HG03139 (cell line): ENCODE measurements at regions not wholly inside any gene's neighbourhood (a gene's known extent, or its start where the extent isn't known, plus 50 kb on each side); places are given as distances from the start of the nearest gene placed in this dataset.

Experiments used
- ATAC-seq: cut with Tn5 transposase; IDR thresholded peaks from one replicate; pipeline ENCODE4 v1.9.1; 2021; ENCODE audit not compliant: unreplicated experiment

- no peak for ATAC-seq
These were observed 360.1 kb downstream of the TNS3 start for GRCh38 chr7:47221826-47222225.

DNA sequence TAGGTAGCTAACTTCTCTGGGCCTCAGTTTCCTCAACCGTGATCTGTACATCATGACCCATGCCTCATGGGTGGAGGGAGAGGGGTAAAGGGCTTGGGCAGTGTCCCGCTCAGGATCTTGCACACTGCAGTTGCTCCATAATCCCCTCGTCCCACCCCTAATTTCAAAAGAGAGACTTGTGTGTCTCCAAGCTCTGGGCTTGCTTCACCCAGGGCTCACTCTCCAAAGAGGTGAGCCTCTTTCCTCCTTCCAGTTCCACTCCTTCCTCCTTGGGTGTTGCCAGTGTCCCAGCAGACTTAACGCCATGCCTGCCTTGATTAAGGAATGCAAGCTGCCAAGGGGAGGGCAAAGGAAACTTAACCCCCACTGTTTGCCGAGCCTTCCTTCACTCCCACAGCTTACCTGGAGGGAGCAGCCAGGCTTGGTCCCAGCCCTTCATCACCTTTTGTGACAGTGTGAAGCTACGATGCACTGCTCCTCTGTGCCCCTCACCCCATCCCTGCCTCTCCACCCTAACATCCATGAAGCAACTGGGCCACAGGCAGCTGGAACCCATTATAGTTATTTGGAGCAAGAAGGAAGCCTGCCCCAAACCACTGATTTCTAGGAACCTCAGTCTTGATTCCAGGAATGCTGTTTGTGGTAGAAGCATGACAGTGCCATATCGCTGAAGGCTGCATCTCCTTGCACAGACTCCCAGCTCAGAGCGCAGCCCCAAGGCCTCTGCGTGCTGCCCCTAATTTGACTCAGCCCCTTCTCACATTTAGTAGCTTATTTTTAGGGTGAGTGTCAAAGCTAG is 363.3 kb downstream of the TNS3 start:
- ATAC-seq, result no peak

DNA sequence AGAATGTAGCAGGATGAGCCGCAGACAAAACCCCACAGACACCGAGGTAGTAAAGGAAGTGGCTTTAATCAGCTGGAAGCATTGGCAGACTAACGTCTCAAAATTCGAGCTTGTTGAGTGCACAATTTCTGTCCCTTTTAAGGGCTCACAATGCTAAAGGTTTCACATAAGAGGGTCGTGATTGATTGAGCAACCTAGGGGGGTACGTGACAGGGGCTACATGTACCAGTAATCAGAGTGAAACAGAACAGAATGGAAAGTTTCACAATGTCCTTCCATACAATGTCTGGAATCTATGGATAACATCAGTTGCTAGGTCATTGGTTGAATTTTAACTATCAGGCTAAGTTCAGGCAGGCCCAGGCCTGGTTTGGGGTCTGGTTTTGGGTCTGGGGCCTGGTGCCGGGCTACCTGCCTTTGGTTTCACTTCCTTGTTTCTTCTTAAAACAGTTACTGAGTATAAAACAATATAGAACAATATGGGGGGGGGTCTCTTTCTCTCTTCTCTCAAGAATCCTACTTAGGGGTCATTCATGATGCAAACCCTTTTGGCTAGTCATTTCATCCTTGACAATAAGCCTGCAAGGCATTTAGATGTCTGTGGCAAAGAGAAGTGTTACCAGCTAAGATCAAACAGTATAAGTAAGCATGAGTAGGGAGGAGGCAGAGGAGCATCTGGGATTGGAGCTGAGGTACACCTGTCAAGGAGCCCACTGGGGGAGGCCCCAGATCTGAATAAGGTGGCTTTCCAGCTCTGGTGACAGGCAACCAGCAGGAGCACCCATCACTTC is 364.1 kb downstream of the TNS3 start:
- no peak for ATAC-seq

DNA sequence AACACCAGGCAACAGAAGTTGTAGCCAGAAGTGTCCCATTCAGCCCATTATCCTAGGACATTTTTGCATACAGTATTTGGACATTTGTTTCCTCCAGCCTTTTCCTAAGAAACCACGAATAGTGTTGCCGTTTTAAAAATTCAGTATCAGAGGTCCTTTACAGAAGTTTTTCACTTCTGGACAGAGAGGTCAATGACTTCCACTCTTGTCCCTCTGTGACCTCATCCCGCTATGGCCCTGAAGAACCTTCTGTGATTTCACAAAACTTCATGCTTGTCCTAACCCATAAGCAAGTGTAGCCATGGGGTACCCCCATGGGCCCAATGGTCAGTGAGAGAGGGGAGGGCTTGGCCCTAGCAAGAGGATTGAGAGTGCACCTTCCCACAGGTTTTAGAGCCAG is 364.8 kb downstream of the TNS3 start:
- ATAC-seq, result no peak

DNA sequence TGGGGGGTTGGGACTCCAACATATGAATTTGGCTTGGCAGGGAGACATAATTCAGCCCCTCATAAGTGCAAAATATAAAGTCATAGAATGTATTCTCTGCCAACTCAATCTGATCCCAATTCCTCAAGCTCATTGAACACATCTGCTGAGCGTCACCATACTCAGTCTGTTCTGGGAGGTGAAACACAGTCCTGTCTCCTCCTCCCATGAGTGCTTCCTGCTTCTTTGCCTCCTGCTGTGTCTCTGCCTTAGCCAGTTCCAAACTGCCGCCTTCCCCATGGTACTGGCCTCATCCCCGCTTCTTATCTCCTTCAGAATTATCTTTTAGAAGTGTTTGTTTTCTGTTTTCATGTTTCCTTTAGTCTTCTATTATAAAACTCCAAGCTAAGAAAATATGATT is 365.5 kb downstream of the TNS3 start:
- ATAC-seq, result no peak

DNA sequence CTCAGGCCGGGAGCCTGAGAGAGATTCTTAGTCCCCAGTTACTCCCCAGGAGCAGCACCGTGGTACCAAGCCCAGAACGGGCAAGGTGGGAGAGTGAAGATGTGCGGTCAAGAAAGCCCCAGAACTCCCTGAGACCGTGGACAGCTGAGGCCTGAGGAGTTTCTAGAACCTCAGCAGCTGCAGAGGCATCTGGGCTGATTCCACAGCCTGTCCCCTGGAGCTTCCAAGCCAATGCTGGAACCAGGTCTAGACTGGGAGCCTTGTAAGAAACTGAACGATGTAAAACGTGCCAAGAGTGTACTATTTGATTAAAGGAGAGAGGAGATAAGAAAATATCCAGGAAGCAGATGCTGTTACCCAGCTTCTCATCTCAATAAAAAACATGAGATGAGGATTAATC is 366.3 kb downstream of the TNS3 start:
- ATAC-seq, result no peak

DNA sequence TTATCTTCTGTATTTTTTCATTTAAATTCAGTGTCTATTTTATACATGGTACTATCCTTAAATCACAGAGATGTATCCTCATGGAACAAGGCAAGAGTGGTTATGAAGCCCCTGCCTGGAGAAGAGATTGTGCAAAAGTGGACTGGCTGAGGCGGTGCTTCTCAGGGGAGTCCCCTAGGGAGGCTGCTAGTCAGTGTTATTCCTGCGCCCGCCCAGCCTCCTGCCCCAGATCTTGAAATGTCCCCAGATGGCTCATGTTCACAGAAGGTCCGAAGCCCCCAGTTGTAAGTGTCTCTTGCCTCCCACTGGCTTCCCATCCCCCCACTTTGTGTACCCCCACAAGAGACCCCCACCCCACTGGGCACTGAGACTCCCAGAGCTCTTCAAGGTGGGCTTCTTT is 366.9 kb downstream of the TNS3 start:
- no peak for ATAC-seq

DNA sequence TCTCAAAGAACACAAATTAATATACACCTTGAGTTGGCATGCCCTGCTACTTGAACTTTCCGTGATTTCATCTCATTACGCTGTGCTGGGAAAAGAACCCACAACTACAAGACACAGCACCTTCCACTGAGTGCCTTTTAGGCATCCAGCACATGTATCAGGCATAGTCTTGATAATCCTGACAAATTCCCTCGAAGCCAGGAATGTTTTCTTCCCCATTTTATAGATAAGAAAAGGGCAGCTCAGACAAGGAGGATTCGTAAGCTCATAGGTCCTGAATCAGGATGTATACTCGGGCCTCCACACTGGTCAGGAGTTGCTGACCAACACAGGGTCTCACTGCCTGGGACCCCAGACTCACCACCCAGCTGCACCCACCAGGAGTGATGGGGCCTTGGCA is 368.6 kb downstream of the TNS3 start:
- ATAC-seq, result no peak

- ATAC-seq, result no peak
These were observed 370.4 kb downstream of the TNS3 start for GRCh38 chr7:47211519-47211973.

DNA sequence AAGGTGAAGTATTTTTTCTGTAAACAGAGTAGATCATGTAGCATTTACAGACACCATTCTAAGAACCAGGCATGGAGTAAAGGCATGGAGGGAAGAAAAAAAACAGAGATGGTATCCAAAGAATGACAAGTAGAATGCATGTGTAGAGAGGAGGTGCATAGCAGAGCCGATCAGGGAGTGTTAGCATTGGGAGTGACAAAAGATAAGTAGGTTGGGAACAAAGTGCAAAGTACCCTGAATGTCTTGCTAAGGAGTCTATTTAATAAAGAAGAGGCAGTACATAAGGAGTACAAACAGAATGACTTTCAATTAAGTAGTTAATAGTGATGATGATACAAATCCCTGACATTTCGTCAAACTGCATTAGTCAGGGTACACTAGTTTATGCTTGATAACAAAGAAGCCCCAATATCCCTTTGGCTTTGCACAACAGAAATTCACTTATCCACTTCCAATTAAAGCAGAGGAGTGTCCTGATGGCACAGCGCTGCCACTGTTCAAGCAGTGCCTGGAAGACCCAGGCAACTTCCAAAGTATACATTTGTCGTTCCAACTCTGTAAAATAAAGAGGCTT is 371.5 kb downstream of the TNS3 start:
- ATAC-seq, result no peak

DNA sequence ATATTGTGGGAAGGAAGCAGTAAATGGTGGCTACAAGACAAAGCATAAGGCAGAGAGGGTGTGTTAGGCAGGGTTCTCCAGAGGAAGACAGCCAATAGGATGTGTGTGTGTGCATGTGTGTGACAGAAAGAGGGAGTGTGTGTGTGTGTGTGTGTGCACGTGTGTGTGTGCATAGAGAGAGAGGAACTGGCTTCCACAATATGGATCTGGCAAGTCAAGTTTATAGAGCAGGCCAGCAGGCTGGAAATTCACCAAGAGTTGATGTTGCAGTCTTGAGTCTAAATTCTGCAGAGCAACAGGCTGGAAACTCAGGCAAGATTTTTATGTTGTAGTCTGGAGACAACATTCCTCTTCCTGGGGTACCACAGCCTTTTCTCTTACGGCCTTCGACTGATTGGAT is 374.0 kb downstream of the TNS3 start:
- ATAC-seq, result no peak

- ATAC-seq, result no peak
These were observed 377.2 kb downstream of the TNS3 start for GRCh38 chr7:47204709-47205108.

DNA sequence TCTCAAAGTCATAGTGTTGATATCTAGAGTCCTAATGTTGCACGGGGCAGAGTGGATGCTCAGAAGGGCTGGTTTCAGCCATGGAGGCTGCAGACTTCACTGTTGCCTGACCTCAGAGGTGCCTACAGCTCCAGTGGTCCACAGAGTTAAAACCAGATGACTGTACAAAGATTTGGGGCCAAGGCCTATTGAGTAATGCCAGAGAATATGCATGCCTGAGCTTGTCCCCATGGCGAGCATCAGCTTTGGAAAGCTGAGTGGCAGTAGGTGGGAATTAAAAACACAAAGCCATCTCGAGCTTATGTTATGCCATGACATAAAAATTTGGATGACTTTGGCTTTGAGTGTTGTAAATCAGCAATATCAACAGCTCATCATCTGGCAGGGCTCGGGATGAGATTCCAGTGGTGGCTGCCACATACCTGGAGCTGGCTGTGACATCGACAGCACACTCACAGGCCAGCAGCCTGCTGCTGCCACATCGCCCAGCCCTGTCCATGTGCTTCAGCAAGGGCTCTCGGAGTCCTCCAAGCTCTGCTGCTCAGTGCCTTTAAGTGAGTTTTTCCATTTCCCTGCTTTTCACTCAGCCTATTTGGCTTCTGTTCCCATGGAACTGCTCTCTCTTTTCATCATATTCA is 379.6 kb downstream of the TNS3 start:
- no peak for ATAC-seq

DNA sequence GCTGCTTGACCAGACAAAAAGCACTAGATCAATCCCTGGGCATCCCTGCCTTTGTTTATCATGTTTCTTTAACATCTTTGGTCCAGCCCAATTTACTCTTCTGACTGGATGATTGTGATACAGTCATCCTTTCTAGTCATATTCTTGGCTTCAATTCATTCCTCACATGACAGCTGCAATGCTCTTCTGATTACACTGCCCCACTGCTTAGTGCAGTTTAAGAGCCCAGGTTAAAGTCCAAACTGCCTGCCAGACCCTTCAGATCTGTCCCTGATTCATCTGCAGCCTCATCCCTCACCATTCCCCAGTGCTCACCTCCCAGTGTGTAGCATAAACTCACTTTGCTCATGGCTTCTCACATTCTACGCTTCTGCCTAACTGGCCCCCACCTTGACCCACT is 383.8 kb downstream of the TNS3 start:
- no peak for ATAC-seq

DNA sequence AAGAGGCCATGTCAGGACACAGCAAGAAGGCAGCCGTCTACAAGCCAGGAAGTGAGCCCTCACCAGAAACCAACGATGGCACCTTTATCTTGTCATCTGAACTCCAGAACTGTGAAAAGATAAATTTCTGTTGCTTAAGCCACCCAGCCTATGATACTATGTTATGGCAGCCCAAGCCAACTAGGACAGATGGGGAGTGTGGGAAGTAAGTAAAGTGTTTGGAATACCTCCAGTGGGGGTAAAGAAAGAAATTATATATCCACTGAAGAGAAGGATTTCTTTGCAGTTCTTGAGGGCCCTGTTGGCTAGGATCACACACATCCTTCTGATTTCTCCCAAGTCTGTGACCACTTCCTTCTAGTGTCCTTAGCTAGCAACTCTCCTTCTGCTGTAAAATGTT is 384.4 kb downstream of the TNS3 start:
- ATAC-seq, result no peak

GRCh38 chr7:47196737-47197136 is 385.2 kb downstream of the TNS3 start:
- ATAC-seq, result no peak

GRCh38 chr7:47196106-47196645 is 385.7 kb downstream of the TNS3 start:
- ATAC-seq, result no peak

DNA sequence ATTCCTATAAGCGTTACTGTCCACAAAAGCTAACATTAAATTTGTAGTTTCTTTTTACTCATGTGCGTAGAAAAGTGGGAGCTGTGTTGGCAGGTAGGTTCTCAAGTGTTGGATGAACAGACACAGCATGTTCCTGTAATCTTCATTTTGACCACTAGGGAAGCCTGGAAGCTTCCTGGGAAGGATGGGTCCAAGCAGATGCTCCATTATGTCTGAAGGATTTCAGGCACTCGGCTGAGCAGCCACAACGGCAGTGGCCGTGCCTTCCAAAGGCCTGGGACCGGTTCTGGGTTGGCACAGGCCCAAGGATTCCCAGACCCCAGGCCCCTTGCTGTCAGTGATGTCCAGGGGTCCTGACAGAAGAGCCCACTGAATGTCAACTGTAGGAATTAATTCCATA is 386.3 kb downstream of the TNS3 start:
- ATAC-seq, result no peak

DNA sequence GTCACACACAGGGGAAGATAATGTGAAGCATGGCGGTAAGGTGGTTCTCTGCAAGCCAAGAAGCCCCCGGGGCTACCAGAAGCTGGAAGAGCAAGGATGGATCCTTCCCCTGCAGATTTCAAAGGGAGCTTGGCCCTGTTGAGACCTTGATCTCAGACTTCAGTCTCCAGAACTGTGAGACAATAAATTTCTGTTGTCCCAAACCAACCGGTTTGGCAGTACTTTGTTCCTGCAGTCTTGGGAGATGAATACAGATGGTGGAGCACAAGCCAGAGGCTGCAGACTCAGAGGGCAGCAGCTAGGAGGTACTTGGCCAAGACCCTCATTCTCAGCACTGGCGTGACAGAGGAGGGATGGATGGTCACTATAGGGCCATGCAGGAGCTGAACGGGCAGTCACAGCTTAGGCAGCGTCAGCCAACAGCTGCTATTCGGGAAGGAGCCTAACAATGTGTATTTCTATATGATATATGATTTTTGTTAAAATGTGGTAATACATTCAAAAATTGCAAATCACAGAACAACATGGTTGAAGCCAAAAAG is 387.3 kb downstream of the TNS3 start:
- ATAC-seq, result no peak

- ATAC-seq, result no peak
These were observed 388.9 kb downstream of the TNS3 start for GRCh38 chr7:47192978-47193377.

- no peak for ATAC-seq
These were observed 390.0 kb downstream of the TNS3 start for GRCh38 chr7:47191876-47192291.
